IMR-90 (cell line): ENCODE measurements at regions not wholly inside any gene's neighbourhood (a gene's known extent, or its start where the extent isn't known, plus 50 kb on each side); places are given as distances from the start of the nearest gene placed in this dataset.

Experiments used
- ATAC-seq: fragments of 200-7000 bp; cut with Tn5 transposase; 2 replicates; pipeline ENCODE4 v1.9.1; 2020; ENCODE audit warnings: low read depth, mild to moderate bottlenecking, moderate library complexity
- BruUV-seq: library from RNA; stranded (reverse); fragments of 400-500 nt; replicated peaks from 2 replicates; lab custom pipeline; 2021; lab: Mats Ljungman, UMichigan
- CTCF ChIA-PET: fragments of 300-600 bp; formaldehyde crosslinking; extraction: SDS; loops from one replicate; lab custom pipeline; 2021; ENCODE audit warnings: antibody characterized with exemption; lab: Yijun Ruan, JAX
- POLR2A ChIA-PET: fragments of 300-600 bp; sonication (Branson Sonifier 250); formaldehyde crosslinking; loops from one replicate; lab custom pipeline; 2022; ENCODE audit warnings: antibody characterized with exemption; ENCODE audit not compliant: unreplicated experiment; lab: Charles Lee
- DNase-seq: peaks from one replicate; pipeline ENCODE4 v3.0.0; 2013
- H2AFZ ChIP-seq: replicated peaks from 2 replicates; pipeline ENCODE3; 2013; ENCODE audit warnings: low read length, mild to moderate bottlenecking; ENCODE audit not compliant: poor library complexity
- H2AK5ac ChIP-seq: 2 replicates; pipeline ENCODE4 v1.6.1; 2013; ENCODE audit warnings: low read depth, low read length, inconsistent platforms
- H2AK9ac ChIP-seq: replicated peaks from 2 replicates; pipeline ENCODE3; 2013; ENCODE audit warnings: mild to moderate bottlenecking, low read depth, low read length, moderate library complexity; ENCODE audit not compliant: poor library complexity
- H2BK120ac ChIP-seq: 2 replicates; pipeline ENCODE4 v1.6.1; 2013; ENCODE audit warnings: low read depth, low read length, inconsistent platforms
- H2BK15ac ChIP-seq: 3 replicates; pipeline ENCODE4 v1.6.1; 2013; ENCODE audit warnings: low read depth, low read length, inconsistent platforms
- H2BK20ac ChIP-seq: 2 replicates; pipeline ENCODE4 v1.6.1; 2013; ENCODE audit warnings: low read depth, mild to moderate bottlenecking, inconsistent platforms, low read length, moderate library complexity
- H2BK5ac ChIP-seq: 2 replicates; pipeline ENCODE4 v1.6.1; 2013; ENCODE audit warnings: mild to moderate bottlenecking, low read depth, low read length, inconsistent platforms; ENCODE audit not compliant: poor library complexity, severe bottlenecking
- H3K14ac ChIP-seq: replicated peaks from 2 replicates; pipeline ENCODE4 v1.6.1; 2013; ENCODE audit warnings: low read depth, low read length, inconsistent platforms
- H3K18ac ChIP-seq: 2 replicates; pipeline ENCODE4 v1.6.1; 2013; ENCODE audit warnings: low read depth, low read length, control low read depth
- H3K23ac ChIP-seq: 2 replicates; pipeline ENCODE4 v1.6.1; 2013; ENCODE audit warnings: low read depth, low read length, inconsistent platforms
- H3K27ac ChIP-seq: 2 replicates; pipeline ENCODE4 v1.5.1; 2013; ENCODE audit warnings: mild to moderate bottlenecking, control low read depth, low read length; ENCODE audit not compliant: insufficient read depth
- H3K27me3 ChIP-seq: 2 replicates; pipeline ENCODE4 v1.6.1; 2013; ENCODE audit warnings: low read length; ENCODE audit not compliant: control insufficient read depth, insufficient read depth
- H3K36me3 ChIP-seq: 2 replicates; pipeline ENCODE4 v1.6.1; 2013; ENCODE audit warnings: low read length, mixed read lengths; ENCODE audit not compliant: control insufficient read depth, insufficient read depth
- H3K4ac ChIP-seq: 2 replicates; pipeline ENCODE4 v1.6.1; 2013; ENCODE audit warnings: low read depth, low read length, inconsistent platforms
- H3K4me1 ChIP-seq: 2 replicates; pipeline ENCODE4 v1.6.1; 2013; ENCODE audit warnings: low read length, mixed read lengths; ENCODE audit not compliant: control insufficient read depth, insufficient read depth
- H3K4me2 ChIP-seq: 2 replicates; pipeline ENCODE4 v1.6.1; 2013; ENCODE audit warnings: low read depth, mild to moderate bottlenecking, control low read depth, low read length, moderate library complexity
- H3K4me3 ChIP-seq: 2 replicates; pipeline ENCODE4 v1.5.1; 2013; ENCODE audit warnings: low read depth, mild to moderate bottlenecking, control low read depth, low read length, moderate library complexity; ENCODE audit not compliant: insufficient read depth
- H3K56ac ChIP-seq: 2 replicates; pipeline ENCODE4 v1.6.1; 2013; ENCODE audit warnings: low read length, inconsistent platforms; ENCODE audit not compliant: insufficient read depth; ENCODE audit errors: extremely low read depth
- H3K79me1 ChIP-seq, 2 experiments: 2 replicates each; pipeline ENCODE4 v1.6.1; 2013; ENCODE audit warnings: low read length in 2 of 2, inconsistent platforms in 1 of 2, low read depth in 1 of 2
- H3K9ac ChIP-seq: 2 replicates; pipeline ENCODE4 v1.6.1; 2013; ENCODE audit warnings: low read depth, low read length, control low read depth
- H3K9me1 ChIP-seq: 2 replicates; pipeline ENCODE4 v1.6.1; 2013; ENCODE audit warnings: low read length, inconsistent platforms; ENCODE audit not compliant: insufficient read depth
- H3K9me3 ChIP-seq: 2 replicates; pipeline ENCODE4 v1.6.1; 2013; ENCODE audit warnings: low read length; ENCODE audit not compliant: control insufficient read depth, insufficient read depth
- H4K20me1 ChIP-seq: 2 replicates; pipeline ENCODE4 v1.6.1; 2013; ENCODE audit warnings: low read length, inconsistent platforms; ENCODE audit not compliant: insufficient read depth
- H4K5ac ChIP-seq: 2 replicates; pipeline ENCODE4 v1.6.1; 2013; ENCODE audit warnings: mild to moderate bottlenecking, low read depth, low read length, control low read depth
- H4K8ac ChIP-seq, 2 experiments: 2 replicates each; pipeline ENCODE4 v1.6.1; 2013; ENCODE audit warnings: low read depth in 2 of 2, low read length in 2 of 2, control low read depth in 1 of 2, inconsistent platforms in 1 of 2
- H4K91ac ChIP-seq: 2 replicates; pipeline ENCODE4 v1.6.1; 2013; ENCODE audit warnings: low read depth, low read length, inconsistent platforms; ENCODE audit not compliant: insufficient read depth
- BHLHE40 ChIP-seq: fragments of 150-350 bp; IDR thresholded peaks from 2 replicates; pipeline ENCODE4 v1.6.1; 2016; ENCODE audit warnings: mild to moderate bottlenecking, low read depth, low read length
- MAFK ChIP-seq: IDR thresholded peaks from 2 replicates; pipeline ENCODE4 v1.6.1; 2012; ENCODE audit warnings: low read depth, low read length, improper control_type of control experiment
- WGBS, 2 experiments: methylation state at CpG; one replicate each; pipeline versions ENCODE4 v1.1.5 to v1.1.7; 2013; ENCODE audit warnings: missing lambda C conversion rate in 2 of 2; ENCODE audit not compliant: insufficient read length in 1 of 2; ENCODE audit errors: extremely low coverage in 2 of 2; 5-methylcytosine and 5-hydroxymethylcytosine counted together
- dilution Hi-C: fragments of 300-500 bp; cut with HindIII; formaldehyde crosslinking; loops from one replicate; pipeline ENCODE4 v1.14.3; 2018; ENCODE audit warnings: low sequenced_read_pairs; ENCODE audit not compliant: unreplicated experiment
- in situ Hi-C: fragments of 300-500 bp; cut with MboI; formaldehyde crosslinking; loops from 3 replicates; pipeline ENCODE4 v1.14.3; 2019; ENCODE audit warnings: low sequenced_read_pairs, inconsistent platforms, mixed read lengths
- intact Hi-C: fragments of 100-400 bp; cut with micrococcal nuclease; formaldehyde crosslinking; loops from 2 replicates; pipeline ENCODE4 v1.10.0; 2022

GRCh38 chr6:99768166-99768565 is 161.5 kb downstream of the PRDM13 start:
- dilution Hi-C loops = no loop called here
- H3K27me3 ChIP-seq = no peaks in the 10 kb centered on the region
- no peak overlapping the region for H3K4ac ChIP-seq
- no peaks in the 10 kb centered on the region for H3K9me1 ChIP-seq
- no peak overlapping the region for H2BK20ac ChIP-seq
- no peak overlapping the region for H2BK120ac ChIP-seq
- no peak overlapping the region for H2AK9ac ChIP-seq
- H3K9ac ChIP-seq = no peak overlapping the region
- H4K20me1 ChIP-seq = no peaks in the 10 kb centered on the region
- no peak overlapping the region for H3K56ac ChIP-seq
- H3K4me3 ChIP-seq = no peak overlapping the region
- H3K79me1 ChIP-seq = no peaks in the 10 kb centered on the region
- no peak overlapping the region for H4K5ac ChIP-seq
- CTCF ChIA-PET = no interaction called here
- no peak overlapping the region for H2AFZ ChIP-seq
- no peak for TF ChIP-seq BHLHE40
- TF ChIP-seq MAFK = peak; percentile 67
- no peak overlapping the region for H3K4me2 ChIP-seq
- H4K8ac ChIP-seq = no peak overlapping the region
- no peaks in the 10 kb centered on the region for H3K9me3 ChIP-seq
- intact Hi-C loops = no loop called here
- in situ Hi-C loops = no loop called here
- no peak overlapping the region for H2BK5ac ChIP-seq
- no peak overlapping the region for H3K14ac ChIP-seq
- no peaks in the 10 kb centered on the region for H3K4me1 ChIP-seq
- H3K18ac ChIP-seq = no peak overlapping the region
- H2AK5ac ChIP-seq = no peak overlapping the region
- H4K91ac ChIP-seq = no peak overlapping the region
- DNase-seq (no peak), ATAC-seq (no peak)
- BruUV-seq = no TSS peak
- no peak overlapping the region for H3K23ac ChIP-seq
- POLR2A ChIA-PET = no interaction called here
- no peak overlapping the region for H2BK15ac ChIP-seq
- no peaks in the 10 kb centered on the region for H3K36me3 ChIP-seq
- no CpG with 5 or more reads among the region's 1 CpG for WGBS, 2 experiments
- H3K27ac ChIP-seq = no peak overlapping the region
